Smooth muscle cell (in vitro differentiated cells): ENCODE measurements at regions not wholly inside any gene's neighbourhood (a gene's known extent, or its start where the extent isn't known, plus 50 kb on each side); places are given as distances from the start of the nearest gene placed in this dataset.
"Not testable (repeated sequence)": the region's sequence is repeated elsewhere in the genome, so short reads cannot be mapped to it uniquely, and the experiment has no call there.

ENCODE experiments used
- DNase-seq: peaks from one replicate; lab custom pipeline; 2025; ENCODE audit not compliant: unreplicated experiment; lab: John Stamatoyannopoulos, UW
- H2AFZ ChIP-seq: fragments of 200-600 bp; sonication (generic); 2 replicates; pipeline ENCODE4 v1.6.0; 2016; ENCODE audit warnings: antibody characterized with exemption, low read depth, mild to moderate bottlenecking
- H3F3A ChIP-seq: fragments of 200-600 bp; sonication (generic); 2 replicates; pipeline ENCODE4 v1.6.0; 2017; ENCODE audit warnings: antibody characterized with exemption, low read depth
- H3K27ac ChIP-seq: fragments of 200-600 bp; sonication (generic); 2 replicates; pipeline ENCODE4 v1.5.1; 2016; ENCODE audit warnings: low read depth, mild to moderate bottlenecking
- H3K27me3 ChIP-seq: fragments of 200-600 bp; sonication (generic); 2 replicates; pipeline ENCODE4 v1.6.1; 2016; ENCODE audit warnings: low read depth, mild to moderate bottlenecking
- H3K36me3 ChIP-seq: fragments of 200-600 bp; sonication (generic); 2 replicates; pipeline ENCODE4 v1.5.1; 2016; ENCODE audit warnings: low read depth
- H3K4me1 ChIP-seq: fragments of 200-600 bp; sonication (generic); 2 replicates; pipeline ENCODE4 v1.5.1; 2016; ENCODE audit warnings: low read depth
- H3K4me2 ChIP-seq: fragments of 200-600 bp; sonication (generic); 2 replicates; pipeline ENCODE4 v1.6.0; 2016; ENCODE audit warnings: mild to moderate bottlenecking
- H3K4me3 ChIP-seq: fragments of 200-600 bp; sonication (generic); 2 replicates; pipeline ENCODE4 v1.5.1; 2016; ENCODE audit warnings: mild to moderate bottlenecking
- H3K79me2 ChIP-seq: fragments of 200-600 bp; sonication (generic); 2 replicates; pipeline ENCODE4 v1.6.0; 2016; ENCODE audit warnings: low read depth, mild to moderate bottlenecking
- H3K9ac ChIP-seq: fragments of 200-600 bp; sonication (generic); 2 replicates; pipeline ENCODE4 v1.6.0; 2016; ENCODE audit warnings: low read depth
- H3K9me3 ChIP-seq: fragments of 200-600 bp; sonication (generic); replicated peaks from 2 replicates; pipeline ENCODE4 v1.5.1; 2016; ENCODE audit warnings: low read depth
- H4K20me1 ChIP-seq: fragments of 200-600 bp; sonication (generic); 2 replicates; pipeline ENCODE4 v1.6.0; 2016; ENCODE audit warnings: low read depth
- WGBS: methylation state at CpG from one replicate; pipeline ENCODE4 v1.1.7; 2016; ENCODE audit warnings: low lambda C conversion rate; 5-methylcytosine and 5-hydroxymethylcytosine counted together
- TF ChIP-seq, protein P1 (sequence below): fragments of 200-600 bp; sonication (generic); IDR thresholded peaks from 2 replicates; pipeline ENCODE4 v1.5.1; 2017; ENCODE audit warnings: borderline replicate concordance, mild to moderate bottlenecking, antibody characterized with exemption; ENCODE audit not compliant: insufficient read depth, poor library complexity, severe bottlenecking

GRCh38 chrX:115912372-115912897 is 258.1 kb upstream of the AGTR2 start:
- Histone ChIP-seq H3K4me3 (no peak overlapping the region), H4K20me1 (peaks cover 9% of the 10 kb centered on the region), H3K9me3 (no peaks in the 10 kb centered on the region), H3K27me3 (no peaks in the 10 kb centered on the region), H3K36me3 (no peaks in the 10 kb centered on the region), H2AFZ (no peak overlapping the region), H3K4me1 (no peaks in the 10 kb centered on the region), H3K4me2 (no peak overlapping the region), H3F3A (no peaks in the 10 kb centered on the region), H3K79me2 (peaks cover 28% of the 10 kb centered on the region), H3K27ac (no peak overlapping the region), H3K9ac (no peak overlapping the region)
- 86% methylated on average over 2 of the region's 2 CpGs for WGBS
- DNase-seq: no peak
- TF ChIP-seq, protein P1, sequence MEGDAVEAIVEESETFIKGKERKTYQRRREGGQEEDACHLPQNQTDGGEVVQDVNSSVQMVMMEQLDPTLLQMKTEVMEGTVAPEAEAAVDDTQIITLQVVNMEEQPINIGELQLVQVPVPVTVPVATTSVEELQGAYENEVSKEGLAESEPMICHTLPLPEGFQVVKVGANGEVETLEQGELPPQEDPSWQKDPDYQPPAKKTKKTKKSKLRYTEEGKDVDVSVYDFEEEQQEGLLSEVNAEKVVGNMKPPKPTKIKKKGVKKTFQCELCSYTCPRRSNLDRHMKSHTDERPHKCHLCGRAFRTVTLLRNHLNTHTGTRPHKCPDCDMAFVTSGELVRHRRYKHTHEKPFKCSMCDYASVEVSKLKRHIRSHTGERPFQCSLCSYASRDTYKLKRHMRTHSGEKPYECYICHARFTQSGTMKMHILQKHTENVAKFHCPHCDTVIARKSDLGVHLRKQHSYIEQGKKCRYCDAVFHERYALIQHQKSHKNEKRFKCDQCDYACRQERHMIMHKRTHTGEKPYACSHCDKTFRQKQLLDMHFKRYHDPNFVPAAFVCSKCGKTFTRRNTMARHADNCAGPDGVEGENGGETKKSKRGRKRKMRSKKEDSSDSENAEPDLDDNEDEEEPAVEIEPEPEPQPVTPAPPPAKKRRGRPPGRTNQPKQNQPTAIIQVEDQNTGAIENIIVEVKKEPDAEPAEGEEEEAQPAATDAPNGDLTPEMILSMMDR: no peak

DNA sequence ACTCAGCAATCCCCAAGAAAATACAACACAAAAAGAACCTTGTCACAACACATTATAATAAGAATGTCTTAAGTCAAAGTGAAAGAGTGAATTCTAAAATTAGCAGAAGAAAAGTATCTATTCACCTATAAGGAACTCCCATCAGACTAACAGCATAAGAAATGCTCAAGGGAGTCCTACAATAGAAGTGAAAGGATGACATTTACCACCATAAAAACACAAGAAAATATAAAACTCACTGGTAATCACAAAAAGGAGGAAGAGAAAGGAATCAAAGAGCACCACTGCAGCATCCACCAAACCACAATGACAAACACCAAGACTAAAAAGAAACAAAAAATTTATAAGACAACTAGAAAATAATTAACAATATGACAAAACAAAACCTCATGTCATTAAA is 257.0 kb upstream of the AGTR2 start:
- no peaks in the 10 kb centered on the region for H3K36me3 ChIP-seq
- H3K79me2 ChIP-seq: peaks cover 28% of the 10 kb centered on the region
- H3K4me3 ChIP-seq: no peak overlapping the region
- no peaks in the 10 kb centered on the region for H3K27me3 ChIP-seq
- H3K4me1 ChIP-seq: no peaks in the 10 kb centered on the region
- TF ChIP-seq, protein P1: no peak
- no peak overlapping the region for H3K27ac ChIP-seq
- no peak overlapping the region for H3K9ac ChIP-seq
- no peaks in the 10 kb centered on the region for H3K9me3 ChIP-seq
- no peaks in the 10 kb centered on the region for H3F3A ChIP-seq
- no peak overlapping the region for H2AFZ ChIP-seq
- H4K20me1 ChIP-seq: peaks cover 9% of the 10 kb centered on the region
- H3K4me2 ChIP-seq: no peak overlapping the region
- no peak for DNase-seq

GRCh38 chrX:115915625-115916024 is 254.9 kb upstream of the AGTR2 start:
- not testable (repeated sequence) for H3K4me3 ChIP-seq, H2AFZ ChIP-seq, H4K20me1 ChIP-seq, H3K9me3 ChIP-seq, DNase-seq, H3K27ac ChIP-seq, H3K9ac ChIP-seq, H3K4me2 ChIP-seq, H3K4me1 ChIP-seq, H3K27me3 ChIP-seq, H3K36me3 ChIP-seq, H3F3A ChIP-seq
- H3K79me2 ChIP-seq: peaks cover 21% of the 10 kb centered on the region
- 100% methylated on average over 3 of the region's 3 CpGs for WGBS

- Histone ChIP-seq H3K4me3 (no peak overlapping the region), H2AFZ (no peak overlapping the region), H3K27me3 (no peaks in the 10 kb centered on the region), H3F3A (no peaks in the 10 kb centered on the region), H3K9me3 (peaks cover 10% of the 10 kb centered on the region), H3K36me3 (peaks cover 3% of the 10 kb centered on the region), H3K79me2 (no peaks in the 10 kb centered on the region), H3K4me2 (no peak overlapping the region), H3K9ac (no peak overlapping the region), H4K20me1 (no peaks in the 10 kb centered on the region), H3K27ac (no peak overlapping the region), H3K4me1 (no peaks in the 10 kb centered on the region)
- WGBS: 95% methylated on average over 1 of the region's 1 CpG
- DNase-seq: no peak
- TF ChIP-seq, protein P1: no peak
Observed at GRCh38 chrX:115929480-115929879, 241.1 kb upstream of the AGTR2 start.
